Head of caudate nucleus (tissue), 42 donors: ENCODE measurements at regions not wholly inside any gene's neighbourhood (a gene's known extent, or its start where the extent isn't known, plus 50 kb on each side); places are given as distances from the start of the nearest gene placed in this dataset.
"Not testable (repeated sequence)": the region's sequence is repeated elsewhere in the genome, so short reads cannot be mapped to it uniquely, and the experiment has no call there.

Experiments
- DNase-seq, 42 donors: peaks; one replicate each; pipeline versions ENCODE4 v3.0.0 to v3.0.0-alpha.2; 2020 to 2021; ENCODE audit warnings: mixed read lengths in 7 of 42
- intact Hi-C: fragments of 100-400 bp; cut with DNase I; formaldehyde crosslinking; loops from one replicate; pipeline ENCODE4 v1.15.0; 2022

- no peak for DNase-seq
- intact Hi-C loops, result no loop called here
Measured at GRCh38 chr5:156015137-156015536, 311.8 kb upstream of the SGCD start.

GRCh38 chr5:156019130-156019529 is 307.8 kb upstream of the SGCD start:
- intact Hi-C loops, result no loop called here

GRCh38 chr5:156019571-156020180 is 307.3 kb upstream of the SGCD start:
- intact Hi-C loops, result no loop called here
- no peak for DNase-seq

More at GRCh38 chr5:156019130-156019529, 307.8 kb upstream of the SGCD start:
- no peak for DNase-seq

GRCh38 chr5:156020647-156021046 is 306.3 kb upstream of the SGCD start:
- intact Hi-C loops, result no loop called here
- DNase-seq, result no peak

GRCh38 chr5:156021866-156022265 is 305.1 kb upstream of the SGCD start:
- intact Hi-C loops, result no loop called here

GRCh38 chr5:156025656-156026055 is 301.3 kb upstream of the SGCD start:
- intact Hi-C loops, result no loop called here
- no peak for DNase-seq

More at GRCh38 chr5:156021866-156022265, 305.1 kb upstream of the SGCD start:
- DNase-seq, result no peak

- no peak for DNase-seq
- intact Hi-C loops, result no loop called here
Measured at GRCh38 chr5:156031181-156031580, 295.8 kb upstream of the SGCD start.

- intact Hi-C loops, result no loop called here
- DNase-seq, result no peak
Measured at GRCh38 chr5:156036640-156037039, 290.3 kb upstream of the SGCD start.

GRCh38 chr5:156037151-156037909 is 289.6 kb upstream of the SGCD start:
- DNase-seq, result no peak
- intact Hi-C loops, result no loop called here

- intact Hi-C loops, result no loop called here
- no peak for DNase-seq
Measured at GRCh38 chr5:156042726-156043125, 284.2 kb upstream of the SGCD start.

GRCh38 chr5:156043351-156043750 is 283.6 kb upstream of the SGCD start:
- no peak for DNase-seq
- intact Hi-C loops, result no loop called here

GRCh38 chr5:156051972-156052371 is 275.0 kb upstream of the SGCD start:
- DNase-seq, result no peak
- intact Hi-C loops, result no loop called here

GRCh38 chr5:156052656-156053055 is 274.3 kb upstream of the SGCD start:
- no peak for DNase-seq
- intact Hi-C loops, result no loop called here

GRCh38 chr5:156053056-156053455 is 273.9 kb upstream of the SGCD start:
- intact Hi-C loops, result no loop called here
- DNase-seq, result no peak

GRCh38 chr5:156076912-156077311 is 250.1 kb upstream of the SGCD start:
- DNase-seq, result no peak
- intact Hi-C loops, result no loop called here

- DNase-seq, result no peak
- intact Hi-C loops, result no loop called here
Measured at GRCh38 chr5:156087577-156088110, 239.3 kb upstream of the SGCD start.

GRCh38 chr5:156089955-156090940 is 236.7 kb upstream of the SGCD start:
- DNase-seq, intact Hi-C loops: not testable (repeated sequence)

GRCh38 chr5:156093024-156093423 is 233.9 kb upstream of the SGCD start:
- peak in 20 of 42 donors; percentile 5 to 64 (median 18) for DNase-seq
- intact Hi-C loops, result no loop called here

- intact Hi-C loops, result no loop called here
- peak in 41 of 42 donors; percentile 14 to 82 (median 55) for DNase-seq
Measured at GRCh38 chr5:156094001-156094400, 233.0 kb upstream of the SGCD start.
